ENCODE measurements at regions not wholly inside any gene's neighbourhood (a gene's known extent, or its start where the extent isn't known, plus 50 kb on each side); places are given as distances from the start of the nearest gene placed in this dataset.

- intact Hi-C loops (cut with DNase I): no loop called here
- Histone ChIP-seq H3K27me3 (no peaks in the 10 kb centered on the region), H3K36me3 (no peaks in the 10 kb centered on the region), H3K4me3 (no peak overlapping the region), H3K4me1 (ENCODE audit: insufficient read depth) (no peaks in the 10 kb centered on the region), H3K9me3 (no peaks in the 10 kb centered on the region), H3K27ac (no peak overlapping the region)
- 79 to 95% methylated on average over 1 of the region's 1 CpG; no CpG with 5 or more reads in 1 of the 3 donors for WGBS, 3 donors
- no peak for TF ChIP-seq EP300 (IDR thresholded peaks at IDR 0.05)
- no peak for TF ChIP-seq POLR2A (IDR thresholded peaks at IDR 0.05)
- TF ChIP-seq CTCF (IDR thresholded peaks at IDR 0.05): no peak
- DNase-seq: no peak
Measured at GRCh38 chr17:71409137-71409536, 711.7 kb upstream of the SOX9 start.

- 12 to 36% (median 23%) methylated on average over 4 of the region's 4 CpGs for WGBS, 3 donors
- Histone ChIP-seq H3K4me3 (no peak overlapping the region), H3K36me3 (no peaks in the 10 kb centered on the region), H3K9me3 (no peaks in the 10 kb centered on the region), H3K27ac (no peak overlapping the region), H3K27me3 (no peaks in the 10 kb centered on the region), H3K4me1 (ENCODE audit: insufficient read depth) (no peaks in the 10 kb centered on the region)
- intact Hi-C loops (cut with DNase I): no loop called here
- TF ChIP-seq EP300 (IDR thresholded peaks at IDR 0.05) (no peak), CTCF (IDR thresholded peaks at IDR 0.05) (no peak), POLR2A (IDR thresholded peaks at IDR 0.05) (no peak)
- no peak for DNase-seq
Measured at GRCh38 chr17:71409712-71410111, 711.1 kb upstream of the SOX9 start.

- TF ChIP-seq POLR2A (IDR thresholded peaks at IDR 0.05) (no peak), CTCF (IDR thresholded peaks at IDR 0.05) (no peak), EP300 (IDR thresholded peaks at IDR 0.05) (no peak)
- WGBS, 3 donors: 79 to 80% (median 79%) methylated on average over 5 of the region's 5 CpGs
- H3K27ac ChIP-seq: no peak overlapping the region
- H3K4me3 ChIP-seq: no peak overlapping the region
- no peaks in the 10 kb centered on the region for H3K36me3 ChIP-seq
- intact Hi-C loops (cut with DNase I): no loop called here
- no peaks in the 10 kb centered on the region for H3K4me1 ChIP-seq (ENCODE audit: insufficient read depth)
- no peaks in the 10 kb centered on the region for H3K9me3 ChIP-seq
- DNase-seq: no peak
- no peaks in the 10 kb centered on the region for H3K27me3 ChIP-seq
Measured at GRCh38 chr17:71412803-71413202, 708.0 kb upstream of the SOX9 start.

- Histone ChIP-seq H3K4me3 (no peak overlapping the region), H3K27me3 (no peaks in the 10 kb centered on the region), H3K36me3 (no peaks in the 10 kb centered on the region), H3K27ac (no peak overlapping the region), H3K9me3 (no peaks in the 10 kb centered on the region), H3K4me1 (ENCODE audit: insufficient read depth) (no peaks in the 10 kb centered on the region)
- DNase-seq: no peak
- intact Hi-C loops (cut with DNase I): no loop called here
- WGBS, 3 donors: 78 to 88% (median 82%) methylated on average over 2 of the region's 2 CpGs
- TF ChIP-seq POLR2A (IDR thresholded peaks at IDR 0.05): no peak
- TF ChIP-seq EP300 (IDR thresholded peaks at IDR 0.05): no peak
- TF ChIP-seq CTCF (IDR thresholded peaks at IDR 0.05): no peak
Measured at GRCh38 chr17:71413935-71414334, 706.9 kb upstream of the SOX9 start.

- WGBS, 3 donors: 89 to 92% (median 92%) methylated on average over 1 of the region's 1 CpG
- H3K36me3 ChIP-seq: no peaks in the 10 kb centered on the region
- intact Hi-C loops (cut with DNase I): no loop called here
- no peak for DNase-seq
- no peak overlapping the region for H3K27ac ChIP-seq
- no peaks in the 10 kb centered on the region for H3K4me1 ChIP-seq (ENCODE audit: insufficient read depth)
- no peak for TF ChIP-seq POLR2A (IDR thresholded peaks at IDR 0.05)
- no peak for TF ChIP-seq EP300 (IDR thresholded peaks at IDR 0.05)
- no peak for TF ChIP-seq CTCF (IDR thresholded peaks at IDR 0.05)
- H3K27me3 ChIP-seq: no peaks in the 10 kb centered on the region
- no peaks in the 10 kb centered on the region for H3K9me3 ChIP-seq
- H3K4me3 ChIP-seq: no peak overlapping the region
Measured at GRCh38 chr17:71417142-71417541, 703.7 kb upstream of the SOX9 start.

Measured in ovary (tissue), 7 donors.